ENCODE measurements at regions not wholly inside any gene's neighbourhood (a gene's known extent, or its start where the extent isn't known, plus 50 kb on each side); places are given as distances from the start of the nearest gene placed in this dataset.
"Not testable (repeated sequence)": the region's sequence is repeated elsewhere in the genome, so short reads cannot be mapped to it uniquely, and the experiment has no call there.

- DNase-seq = no peak
Measured at GRCh38 chr2:105567996-105568494, 169.2 kb upstream of the FHL2 start.

- DNase-seq = no peak
Measured at GRCh38 chr2:105563000-105563719, 164.3 kb upstream of the FHL2 start.

DNA sequence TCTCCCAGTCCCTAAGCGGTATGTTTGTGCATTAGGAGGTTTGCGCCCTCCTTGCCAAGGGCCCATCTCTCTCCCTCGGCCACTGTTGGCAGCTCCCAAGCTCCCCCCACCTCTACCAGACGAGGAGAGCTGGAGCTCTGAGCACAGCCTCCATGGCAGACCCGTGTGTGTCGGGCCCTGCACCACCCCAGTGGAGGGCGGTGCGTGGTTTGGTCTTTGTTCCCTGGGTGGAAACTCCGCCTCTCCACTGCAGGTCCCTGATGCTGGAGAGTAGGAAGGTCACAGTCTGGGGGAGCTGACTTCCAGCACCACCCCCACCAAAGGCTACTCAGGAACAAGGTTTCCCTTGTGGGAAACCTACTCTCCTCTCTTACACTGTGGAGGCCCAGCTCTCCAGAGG is 162.6 kb upstream of the FHL2 start:
- no peak for DNase-seq

- no peak for DNase-seq
Measured at GRCh38 chr2:105560157-105560556, 161.3 kb upstream of the FHL2 start.

DNA sequence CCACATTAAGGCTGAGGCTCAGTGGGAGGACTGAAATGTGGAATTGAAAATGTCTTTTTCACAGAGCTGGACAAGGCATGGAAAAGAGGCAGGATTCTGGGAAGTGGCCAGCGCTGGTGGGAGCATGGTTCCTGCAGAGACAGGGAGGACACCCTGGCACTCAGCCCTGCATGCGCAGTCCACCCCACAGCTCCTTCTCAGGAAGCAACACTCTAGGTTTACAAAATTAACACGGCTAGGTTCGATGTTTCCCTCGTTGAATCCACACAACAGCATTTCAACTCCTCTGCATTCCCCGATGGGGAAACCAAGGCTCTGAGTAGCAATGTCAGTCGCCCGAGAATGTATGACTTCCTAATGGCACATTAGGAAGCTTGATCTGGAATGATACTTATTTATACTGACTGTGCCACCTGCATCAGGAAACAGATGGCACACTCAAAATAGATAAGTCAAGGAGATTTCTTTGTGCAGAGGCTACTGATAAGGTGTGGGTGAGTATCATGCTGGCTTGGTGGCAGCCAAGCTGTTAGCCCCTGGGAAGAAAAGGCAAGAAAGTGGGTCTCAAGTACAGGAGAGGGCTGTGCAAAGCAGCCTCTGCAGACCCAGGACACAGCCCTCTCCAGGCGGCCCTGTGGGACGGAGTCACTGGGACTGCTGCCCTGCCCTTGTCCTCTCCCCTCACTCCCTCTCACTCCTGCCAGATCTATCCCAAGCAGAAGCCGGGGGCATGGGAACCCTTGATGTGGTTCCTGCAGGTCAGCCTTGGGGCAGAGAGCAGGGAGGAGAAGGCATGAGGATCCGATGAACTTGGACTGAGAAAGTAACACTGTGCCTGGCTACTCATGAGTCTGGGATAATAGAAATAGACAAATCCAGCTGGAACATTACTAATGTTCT is 158.4 kb upstream of the FHL2 start:
- DNase-seq = no peak

GRCh38 chr2:105556366-105556765 is 157.5 kb upstream of the FHL2 start:
- no peak for DNase-seq

DNA sequence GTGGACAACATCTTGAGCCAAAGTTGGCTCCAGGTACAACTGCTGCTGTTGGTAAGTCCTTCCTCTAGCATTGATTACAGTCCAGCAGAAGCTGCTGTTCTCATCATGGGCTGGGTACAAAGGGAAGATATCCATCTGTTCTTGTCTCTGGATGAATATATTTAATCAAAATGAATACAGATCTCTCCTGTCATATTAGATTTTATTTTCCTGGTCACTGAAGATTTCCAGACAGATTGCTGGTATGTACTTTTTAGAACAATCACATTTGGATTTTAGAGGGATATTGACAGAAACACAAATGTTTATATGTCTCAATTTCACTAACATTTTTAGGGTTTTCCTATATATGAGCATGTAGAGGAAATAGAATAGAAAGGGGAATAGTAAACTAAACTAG is 155.4 kb upstream of the FHL2 start:
- no peak for DNase-seq

DNA sequence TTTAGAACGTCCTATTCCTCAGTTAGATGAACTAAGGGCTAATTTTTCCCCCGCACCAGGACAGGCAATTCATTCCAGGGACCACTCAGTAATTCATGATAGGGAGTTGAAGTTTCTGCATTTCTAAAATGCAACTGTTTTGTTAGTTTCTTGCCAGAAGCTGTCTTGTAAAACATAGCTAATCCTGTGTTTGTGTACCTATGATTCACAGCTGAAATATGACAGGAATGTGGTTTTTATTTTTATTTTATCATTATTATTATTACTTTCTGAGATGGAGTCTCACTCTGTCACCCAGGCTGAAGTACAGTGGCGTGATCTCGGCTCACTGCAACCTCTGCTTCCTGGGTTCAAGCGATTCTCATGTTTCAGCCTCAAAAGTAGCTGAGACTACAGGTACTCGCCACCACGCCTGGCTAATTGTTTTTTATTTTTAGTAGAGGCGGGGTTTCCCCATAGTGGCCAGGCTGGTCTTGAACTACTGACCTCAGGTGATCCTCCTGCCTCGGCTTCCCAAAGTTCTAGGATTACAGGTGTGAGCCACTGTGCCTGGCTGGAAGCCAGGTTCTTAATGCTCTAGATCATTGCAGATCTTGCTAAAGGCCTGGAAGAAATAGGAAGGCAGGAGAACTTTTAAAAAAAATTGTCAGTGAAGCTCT is 154.8 kb upstream of the FHL2 start:
- DNase-seq = no peak

GRCh38 chr2:105546628-105546974 is 147.8 kb upstream of the FHL2 start:
- DNase-seq = peak in 1 of 2 donors; percentile 6

- DNase-seq = peak; percentile 53 to 65
Measured at GRCh38 chr2:105545730-105546627, 147.1 kb upstream of the FHL2 start.

GRCh38 chr2:105544591-105545377 is 145.9 kb upstream of the FHL2 start:
- no peak for DNase-seq

DNA sequence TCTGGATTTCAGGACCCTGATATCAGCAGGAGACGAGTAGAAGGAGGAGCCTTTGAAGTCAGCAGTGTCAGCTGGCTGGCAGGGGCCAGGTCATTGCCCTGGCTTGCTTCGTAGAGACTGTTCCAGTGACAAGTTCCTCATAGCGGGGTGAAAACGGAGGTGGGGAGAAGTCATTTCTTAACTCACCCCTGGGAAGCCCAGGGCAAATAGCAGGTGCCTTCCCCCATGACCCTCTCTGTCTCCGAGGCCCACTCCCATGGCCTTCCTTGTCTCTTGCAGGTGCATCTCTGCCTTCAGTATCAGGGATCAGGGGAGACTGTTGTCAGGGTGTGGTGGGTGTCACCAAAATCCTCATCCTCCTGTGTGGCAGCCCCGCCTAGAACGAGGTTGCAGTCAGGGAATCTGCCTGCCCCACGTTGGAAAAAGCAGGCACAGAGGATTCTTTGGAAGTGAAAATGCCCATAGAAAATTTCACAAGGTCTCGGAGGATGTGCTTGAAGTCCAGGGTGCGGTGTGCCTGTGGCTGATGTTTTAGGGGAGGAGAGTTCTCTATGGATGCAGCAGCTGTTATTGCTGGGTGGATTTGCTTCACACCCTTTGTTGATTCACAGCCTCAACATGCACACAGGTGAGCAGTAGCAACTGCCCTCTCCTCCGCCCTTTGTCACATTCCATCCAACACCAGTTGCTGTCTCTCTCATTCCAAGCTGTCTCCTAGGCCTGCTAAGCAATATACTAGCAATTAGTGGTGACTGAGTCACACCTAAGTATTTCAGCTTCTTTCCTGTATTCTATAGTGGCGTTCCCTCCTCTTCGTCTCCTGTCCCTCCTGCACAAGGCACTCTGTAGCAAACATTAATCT is 142.6 kb upstream of the FHL2 start:
- DNase-seq = no peak

GRCh38 chr2:105540642-105541041 is 141.8 kb upstream of the FHL2 start:
- no peak for DNase-seq

- DNase-seq = no peak
Measured at GRCh38 chr2:105539331-105539730, 140.5 kb upstream of the FHL2 start.

- DNase-seq = no peak
Measured at GRCh38 chr2:105538840-105539239, 140.0 kb upstream of the FHL2 start.

- DNase-seq = no peak
Measured at GRCh38 chr2:105537920-105538319, 139.1 kb upstream of the FHL2 start.

GRCh38 chr2:105537466-105537865 is 138.6 kb upstream of the FHL2 start:
- no peak for DNase-seq

- no peak for DNase-seq
Measured at GRCh38 chr2:105536175-105536574, 137.3 kb upstream of the FHL2 start.

DNA sequence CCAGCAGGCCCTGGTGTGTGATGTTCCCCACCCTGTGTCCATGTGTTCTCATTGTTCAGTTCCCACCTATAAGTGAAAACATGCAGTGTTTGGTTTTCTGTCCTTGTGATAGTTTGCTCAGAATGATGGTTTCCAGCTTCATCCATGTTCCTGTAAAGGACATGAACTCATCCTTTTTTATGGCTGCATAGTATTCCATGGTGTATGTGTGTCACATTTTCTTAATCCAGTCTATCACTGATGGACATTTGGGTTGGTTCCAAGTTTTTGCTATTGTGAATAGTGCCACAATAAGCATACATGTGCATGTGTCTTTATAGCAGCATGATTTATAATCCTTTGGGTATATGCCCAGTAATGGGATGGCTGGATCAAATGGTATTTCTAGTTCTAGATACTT is 130.4 kb upstream of the FHL2 start:
- not testable (repeated sequence) for DNase-seq

All from CD4-positive, alpha-beta T cell treated with Interleukin-1 beta for 1 hour (primary cell).